ENCODE measurements at regions not wholly inside any gene's neighbourhood (a gene's known extent, or its start where the extent isn't known, plus 50 kb on each side); places are given as distances from the start of the nearest gene placed in this dataset.

- no peak overlapping the region for H3K9ac ChIP-seq (ENCODE audit: insufficient read depth, low read length, poor library complexity, severe bottlenecking)
- WGBS (ENCODE audit: insufficient coverage) = 73% methylated on average over 4 of the region's 4 CpGs
- H3K27ac ChIP-seq (ENCODE audit: low read depth in 1 of 2, low read length in 2 of 2) = no peak overlapping the region
- Mint-ChIP-seq H3K27me3 (ENCODE audit: low read depth in 3 of 3) (peaks cover 0 to 8% (median 0%) of the 10 kb centered on the region in 3 donors), H3K36me3 (no peaks in the 10 kb centered on the region), H3K4me1 (peaks cover 10% of the 10 kb centered on the region), H3K27ac (peak overlapping the region in 1 of 7 donors; percentile 10), H3K9me3 (no peaks in the 10 kb centered on the region), H3K4me3 (no peak overlapping the region)
- intact Hi-C loops (cut with micrococcal nuclease) = loop anchor here in 1 of 2 donors (5.0 kb wide), 1 partner anchor 213 kb away; no protein-coding TSS in a partner anchor
- no peak overlapping the region for H2AFZ ChIP-seq (ENCODE audit: insufficient read depth, low read depth, low read length, poor library complexity, severe bottlenecking)
- no peaks in the 10 kb centered on the region for H3K27me3 ChIP-seq (ENCODE audit: control insufficient read depth in 2 of 2, insufficient read depth in 2 of 2, low read length in 2 of 2)
- no peak for TF ChIP-seq CTCF (IDR thresholded peaks at IDR 0.05)
- no peak overlapping the region for H3K4me2 ChIP-seq (replicated peaks; ENCODE audit: extremely low read depth, low read length, poor library complexity, severe bottlenecking)
- no peaks in the 10 kb centered on the region for H3K36me3 ChIP-seq (replicated peaks in 1 of 2; ENCODE audit: control insufficient read depth in 1 of 2, insufficient read depth in 2 of 2, low read length in 2 of 2)
- H3K4me3 ChIP-seq (replicated peaks in 1 of 3; ENCODE audit: low read depth in 2 of 3, low read length in 3 of 3) = no peak overlapping the region
- DNase-seq = no peak
- no peaks in the 10 kb centered on the region for H3K9me3 ChIP-seq (replicated peaks in 1 of 2; ENCODE audit: control insufficient read depth in 1 of 2, insufficient read depth in 1 of 2, low read length in 2 of 2)
- no peaks in the 10 kb centered on the region for H3K79me2 ChIP-seq (ENCODE audit: insufficient read depth, low read length)
- no peaks in the 10 kb centered on the region for H4K20me1 ChIP-seq (ENCODE audit: insufficient read depth, low read length)
- H3K4me1 ChIP-seq (ENCODE audit: control insufficient read depth in 1 of 2, insufficient read depth in 2 of 2, low read length in 2 of 2) = peaks cover 0 to 5% of the 10 kb centered on the region in 2 donors
Observed at GRCh38 chr11:112584672-112585071, 324.0 kb upstream of the PLET1 start.

- DNase-seq = no peak
- Histone ChIP-seq H3K4me1 (ENCODE audit: control insufficient read depth in 1 of 2, insufficient read depth in 2 of 2, low read length in 2 of 2) (peaks cover 0 to 5% of the 10 kb centered on the region in 2 donors), H3K27me3 (ENCODE audit: control insufficient read depth in 2 of 2, insufficient read depth in 2 of 2, low read length in 2 of 2) (no peaks in the 10 kb centered on the region), H3K4me3 (replicated peaks in 1 of 3; ENCODE audit: low read depth in 2 of 3, low read length in 3 of 3) (no peak overlapping the region), H3K9ac (ENCODE audit: insufficient read depth, low read length, poor library complexity, severe bottlenecking) (no peak overlapping the region), H4K20me1 (ENCODE audit: insufficient read depth, low read length) (no peaks in the 10 kb centered on the region), H3K27ac (ENCODE audit: low read depth in 1 of 2, low read length in 2 of 2) (no peak overlapping the region), H3K36me3 (replicated peaks in 1 of 2; ENCODE audit: control insufficient read depth in 1 of 2, insufficient read depth in 2 of 2, low read length in 2 of 2) (no peaks in the 10 kb centered on the region), H2AFZ (ENCODE audit: insufficient read depth, low read depth, low read length, poor library complexity, severe bottlenecking) (no peak overlapping the region), H3K79me2 (ENCODE audit: insufficient read depth, low read length) (no peaks in the 10 kb centered on the region), H3K9me3 (replicated peaks in 1 of 2; ENCODE audit: control insufficient read depth in 1 of 2, insufficient read depth in 1 of 2, low read length in 2 of 2) (peaks cover 0 to under 1% of the 10 kb centered on the region in 2 donors), H3K4me2 (replicated peaks; ENCODE audit: extremely low read depth, low read length, poor library complexity, severe bottlenecking) (no peak overlapping the region)
- WGBS (ENCODE audit: insufficient coverage) = 60% methylated on average over 1 of the region's 5 CpGs
- Mint-ChIP-seq H3K27me3 (ENCODE audit: low read depth in 3 of 3) (peaks cover 1 to 5% (median 5%) of the 10 kb centered on the region in 3 donors), H3K4me3 (no peak overlapping the region), H3K9me3 (peaks cover 0 to 6% (median 1%) of the 10 kb centered on the region in 7 donors), H3K36me3 (no peaks in the 10 kb centered on the region), H3K27ac (no peak overlapping the region), H3K4me1 (peaks cover 14% of the 10 kb centered on the region)
- intact Hi-C loops (cut with micrococcal nuclease) = loop anchor here (2.0 to 5.0 kb wide), 3 partner anchors 207 to 701 kb away; no protein-coding TSS in a partner anchor
- TF ChIP-seq CTCF (IDR thresholded peaks at IDR 0.05) = no peak
Observed at GRCh38 chr11:112587664-112588063, 327.0 kb upstream of the PLET1 start.
